ENCODE measurements at regions not wholly inside any gene's neighbourhood (a gene's known extent, or its start where the extent isn't known, plus 50 kb on each side); places are given as distances from the start of the nearest gene placed in this dataset.

DNA sequence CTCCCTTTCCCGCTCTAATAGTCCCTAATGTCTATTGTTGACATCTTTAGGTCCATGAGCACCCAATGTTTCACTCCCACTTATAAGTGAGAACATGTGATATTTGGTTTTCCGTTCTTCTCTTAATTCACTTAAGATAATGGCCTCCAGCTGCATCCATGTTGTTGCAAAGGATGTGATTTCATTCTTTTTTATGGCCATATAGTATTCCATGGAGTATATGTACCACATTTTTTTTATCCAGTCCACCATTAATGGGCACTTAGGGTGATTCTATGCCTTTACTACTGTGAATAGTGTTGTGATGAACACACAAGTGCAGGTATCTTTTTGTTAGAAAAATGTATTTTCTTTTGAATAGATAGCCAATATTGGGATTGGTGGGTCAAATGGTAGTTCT is 126.0 kb upstream of the RAB3GAP2 start:
- Histone ChIP-seq H3K4me3 (replicated peaks; ENCODE audit: insufficient read depth, low read length) (no peak overlapping the region), H3K27ac (replicated peaks) (no peak overlapping the region), H3K27me3 (ENCODE audit: insufficient read depth, poor library complexity, severe bottlenecking) (no peaks in the 10 kb centered on the region)
- TF ChIP-seq CTCF (IDR thresholded peaks at IDR 0.05; ENCODE audit: insufficient read depth, low read length) (no peak), SPI1 (IDR thresholded peaks at IDR 0.05; ENCODE audit: borderline replicate concordance, low read depth) (no peak), REST (IDR thresholded peaks at IDR 0.05; ENCODE audit: insufficient replicate concordance, low read depth) (no peak), POLR2AphosphoS5 (IDR thresholded peaks at IDR 0.05; ENCODE audit: low read depth) (no peak), GABPA (IDR thresholded peaks at IDR 0.05; ENCODE audit: low read depth) (no peak)
- DNase-seq (ENCODE audit: low read depth in 1 of 2, low spot score in 1 of 2) = no peak

GRCh38 chr1:220391491-220391890 is 119.2 kb upstream of the RAB3GAP2 start:
- Histone ChIP-seq H3K27me3 (ENCODE audit: insufficient read depth, poor library complexity, severe bottlenecking) (no peaks in the 10 kb centered on the region), H3K4me3 (replicated peaks; ENCODE audit: insufficient read depth, low read length) (no peak overlapping the region), H3K27ac (replicated peaks) (no peak overlapping the region)
- TF ChIP-seq GABPA (IDR thresholded peaks at IDR 0.05; ENCODE audit: low read depth) (no peak), SPI1 (IDR thresholded peaks at IDR 0.05; ENCODE audit: borderline replicate concordance, low read depth) (no peak), POLR2AphosphoS5 (IDR thresholded peaks at IDR 0.05; ENCODE audit: low read depth) (no peak), CTCF (IDR thresholded peaks at IDR 0.05; ENCODE audit: insufficient read depth, low read length) (no peak), REST (IDR thresholded peaks at IDR 0.05; ENCODE audit: insufficient replicate concordance, low read depth) (no peak)
- DNase-seq (ENCODE audit: low read depth in 1 of 2, low spot score in 1 of 2) = no peak

DNA sequence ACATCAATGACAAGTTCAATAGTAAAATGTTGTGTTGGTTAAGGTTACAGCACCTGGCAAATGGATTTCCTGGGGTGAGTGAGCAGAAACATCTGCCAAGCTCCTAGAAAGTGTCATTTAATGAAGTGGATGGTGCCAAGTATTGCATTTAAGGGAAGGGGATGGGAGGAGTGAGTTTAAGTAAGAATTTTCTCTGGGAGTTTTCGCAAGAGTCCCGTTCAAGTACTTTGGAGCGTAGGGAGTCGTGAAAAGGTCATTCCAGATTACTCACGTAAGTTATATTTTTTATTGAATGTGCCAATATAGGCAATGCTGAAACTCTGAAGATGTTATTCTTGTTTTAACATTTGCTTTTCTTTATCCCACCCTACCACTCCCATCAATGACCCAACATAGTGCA is 117.4 kb upstream of the RAB3GAP2 start:
- Histone ChIP-seq H3K4me3 (replicated peaks; ENCODE audit: insufficient read depth, low read length) (no peak overlapping the region), H3K27ac (replicated peaks) (no peak overlapping the region), H3K27me3 (ENCODE audit: insufficient read depth, poor library complexity, severe bottlenecking) (no peaks in the 10 kb centered on the region)
- DNase-seq (ENCODE audit: low read depth in 1 of 2, low spot score in 1 of 2) = no peak
- TF ChIP-seq POLR2AphosphoS5 (IDR thresholded peaks at IDR 0.05; ENCODE audit: low read depth) = no peak
- TF ChIP-seq GABPA (IDR thresholded peaks at IDR 0.05; ENCODE audit: low read depth) = no peak
- TF ChIP-seq REST (IDR thresholded peaks at IDR 0.05; ENCODE audit: insufficient replicate concordance, low read depth) = no peak
- TF ChIP-seq CTCF (IDR thresholded peaks at IDR 0.05; ENCODE audit: insufficient read depth, low read length) = no peak
- no peak for TF ChIP-seq SPI1 (IDR thresholded peaks at IDR 0.05; ENCODE audit: borderline replicate concordance, low read depth)
